Effector memory CD4-positive, alpha-beta T cell (primary cell): ENCODE measurements at regions not wholly inside any gene's neighbourhood (a gene's known extent, or its start where the extent isn't known, plus 50 kb on each side); places are given as distances from the start of the nearest gene placed in this dataset.

ENCODE experiments used
- DNase-seq, 3 donors: peaks; one replicate each; pipeline ENCODE4 v3.0.0-alpha.2; 2020
- H3K27ac ChIP-seq: 2 replicates; pipeline ENCODE4 v1.7.0; 2013; ENCODE audit warnings: mild to moderate bottlenecking, low read length, moderate library complexity; ENCODE audit not compliant: insufficient read depth, poor library complexity, severe bottlenecking
- H3K27me3 ChIP-seq: replicated peaks from 2 replicates; pipeline ENCODE4 v1.7.0; 2013; ENCODE audit warnings: mild to moderate bottlenecking, low read length; ENCODE audit not compliant: insufficient read depth, control insufficient read depth, poor library complexity, severe bottlenecking
- H3K36me3 ChIP-seq: 2 replicates; pipeline ENCODE4 v1.7.0; 2013; ENCODE audit warnings: mild to moderate bottlenecking, low read length, moderate library complexity; ENCODE audit not compliant: control insufficient read depth, insufficient read depth
- H3K4me1 ChIP-seq: 2 replicates; pipeline ENCODE4 v1.7.0; 2013; ENCODE audit warnings: low read length, mild to moderate bottlenecking; ENCODE audit not compliant: control insufficient read depth, insufficient read depth, poor library complexity, severe bottlenecking
- H3K4me3 ChIP-seq: 2 replicates; pipeline ENCODE4 v1.7.0; 2013; ENCODE audit warnings: low read length, low read depth, mild to moderate bottlenecking; ENCODE audit not compliant: insufficient read depth, poor library complexity, severe bottlenecking
- H3K9me3 ChIP-seq: 2 replicates; pipeline ENCODE4 v1.7.0; 2013; ENCODE audit warnings: mild to moderate bottlenecking, low read length, moderate library complexity; ENCODE audit not compliant: control insufficient read depth

GRCh38 chr14:101215927-101216326 is 312.4 kb upstream of the RTL1 start:
- no peaks in the 10 kb centered on the region for H3K27me3 ChIP-seq
- no peak overlapping the region for H3K4me3 ChIP-seq
- no peaks in the 10 kb centered on the region for H3K4me1 ChIP-seq
- H3K36me3 ChIP-seq, result no peaks in the 10 kb centered on the region
- DNase-seq, result no peak
- no peaks in the 10 kb centered on the region for H3K9me3 ChIP-seq
- no peak overlapping the region for H3K27ac ChIP-seq

GRCh38 chr14:101216366-101217079 is 313.0 kb upstream of the RTL1 start:
- Histone ChIP-seq H3K4me1 (no peaks in the 10 kb centered on the region), H3K9me3 (no peaks in the 10 kb centered on the region), H3K36me3 (no peaks in the 10 kb centered on the region), H3K27ac (no peak overlapping the region), H3K27me3 (no peaks in the 10 kb centered on the region), H3K4me3 (no peak overlapping the region)
- no peak for DNase-seq

DNA sequence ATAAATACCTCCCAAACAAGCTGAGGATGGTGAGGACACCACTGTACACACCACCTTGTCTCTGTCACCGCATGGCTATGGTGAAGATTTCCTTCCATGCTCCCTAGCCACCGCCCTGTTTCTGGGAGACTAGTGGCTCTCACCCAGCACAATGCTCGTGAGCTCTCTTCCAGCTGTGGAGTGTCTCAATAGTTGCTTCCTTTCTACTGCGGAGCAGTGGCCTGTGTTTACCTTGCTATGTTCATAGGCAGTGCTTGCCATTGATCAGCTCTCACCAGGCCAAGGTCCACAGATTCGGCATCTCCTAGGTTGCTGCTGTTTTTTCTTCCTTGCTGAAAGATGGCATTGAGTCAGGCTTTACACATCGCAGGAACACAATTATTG is 313.6 kb upstream of the RTL1 start:
- Histone ChIP-seq H3K4me3 (no peak overlapping the region), H3K36me3 (no peaks in the 10 kb centered on the region), H3K27ac (no peak overlapping the region), H3K27me3 (no peaks in the 10 kb centered on the region), H3K4me1 (no peaks in the 10 kb centered on the region), H3K9me3 (no peaks in the 10 kb centered on the region)
- no peak for DNase-seq

DNA sequence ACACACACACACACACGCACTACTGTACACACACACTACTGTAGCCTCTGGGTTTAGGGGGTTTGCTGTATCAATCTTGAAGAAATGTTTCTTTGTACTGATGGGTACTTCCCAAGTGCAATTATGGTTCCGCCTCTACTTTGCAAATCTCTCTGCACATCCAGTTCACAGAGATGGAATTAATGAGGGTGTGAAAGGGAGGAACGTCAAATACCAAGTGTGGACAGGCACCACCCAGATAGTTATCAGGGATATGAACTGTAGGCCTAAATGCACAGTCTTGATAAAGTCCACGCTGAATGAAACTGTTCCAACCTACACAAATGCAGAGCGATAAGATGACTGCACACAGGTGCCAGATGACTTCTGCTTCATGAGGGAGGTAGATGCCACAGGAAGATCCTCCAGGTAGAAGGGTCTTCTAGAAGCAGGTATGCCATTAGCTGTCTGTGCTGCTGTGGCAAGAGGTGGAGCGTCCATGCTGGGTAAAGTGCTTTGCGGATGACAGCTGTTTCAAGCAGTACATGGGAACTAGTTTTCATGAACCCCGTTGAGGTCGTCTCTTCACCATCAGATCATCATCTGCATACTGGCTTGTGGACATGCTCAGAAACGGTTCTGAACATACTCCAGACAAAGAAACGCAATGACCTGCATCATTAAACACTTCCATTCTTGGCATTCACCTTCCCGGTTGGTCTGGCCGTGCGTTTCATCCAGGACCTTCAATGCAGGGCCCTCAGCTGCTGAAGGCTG is 314.3 kb upstream of the RTL1 start:
- H3K4me3 ChIP-seq, result no peak overlapping the region
- no peak for DNase-seq

DNA sequence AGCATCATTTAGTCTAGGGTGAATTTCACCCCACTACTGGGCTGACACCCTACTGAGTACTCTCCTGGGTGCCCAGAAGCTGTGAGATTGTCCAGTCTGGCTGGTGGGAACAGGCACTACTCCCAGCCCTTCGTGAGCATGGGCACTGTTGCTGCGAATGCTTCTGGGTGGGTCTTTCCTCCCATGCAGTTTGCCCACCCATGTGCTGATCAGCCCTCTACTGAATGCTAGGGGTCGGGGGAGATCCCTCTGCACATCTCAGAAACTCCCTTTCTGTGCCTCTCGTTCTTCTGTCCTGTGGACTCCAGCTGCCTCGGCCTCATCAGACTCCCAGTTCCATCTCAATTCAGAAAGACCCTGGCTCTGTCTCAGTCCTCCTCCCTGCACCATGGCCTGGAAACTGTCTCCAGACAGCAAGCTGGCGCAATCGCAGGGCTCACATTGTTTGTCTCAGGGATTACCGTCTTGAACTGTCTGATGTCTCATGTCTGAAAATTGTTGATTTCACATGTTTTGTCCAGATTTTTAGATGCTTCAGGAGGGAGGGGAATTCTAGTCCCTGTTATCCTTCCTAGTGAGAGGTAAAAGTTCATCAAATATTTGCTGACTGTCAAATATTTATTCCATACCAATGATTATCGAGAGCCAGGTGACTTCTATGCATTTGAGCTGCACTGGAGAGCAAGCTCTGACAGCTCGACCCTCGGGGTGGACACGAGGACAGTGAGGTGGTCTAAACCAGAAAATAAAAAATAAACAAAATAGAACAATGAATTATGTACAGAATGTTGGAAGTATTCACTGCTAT is 316.6 kb upstream of the RTL1 start:
- Histone ChIP-seq H3K4me1 (no peaks in the 10 kb centered on the region), H3K36me3 (no peaks in the 10 kb centered on the region), H3K27ac (no peak overlapping the region), H3K27me3 (no peaks in the 10 kb centered on the region), H3K4me3 (no peak overlapping the region), H3K9me3 (no peaks in the 10 kb centered on the region)
- DNase-seq, result no peak

More for the DNA sequence above, 314.3 kb upstream of the RTL1 start:
- Histone ChIP-seq H3K36me3 (no peaks in the 10 kb centered on the region), H3K9me3 (no peaks in the 10 kb centered on the region), H3K4me1 (no peaks in the 10 kb centered on the region), H3K27me3 (no peaks in the 10 kb centered on the region), H3K27ac (no peak overlapping the region)

- no peaks in the 10 kb centered on the region for H3K27me3 ChIP-seq
- no peak overlapping the region for H3K27ac ChIP-seq
- no peaks in the 10 kb centered on the region for H3K4me1 ChIP-seq
- H3K36me3 ChIP-seq, result no peaks in the 10 kb centered on the region
- no peaks in the 10 kb centered on the region for H3K9me3 ChIP-seq
- H3K4me3 ChIP-seq, result no peak overlapping the region
- no peak for DNase-seq
These were observed 317.5 kb upstream of the RTL1 start for GRCh38 chr14:101220921-101221510.

DNA sequence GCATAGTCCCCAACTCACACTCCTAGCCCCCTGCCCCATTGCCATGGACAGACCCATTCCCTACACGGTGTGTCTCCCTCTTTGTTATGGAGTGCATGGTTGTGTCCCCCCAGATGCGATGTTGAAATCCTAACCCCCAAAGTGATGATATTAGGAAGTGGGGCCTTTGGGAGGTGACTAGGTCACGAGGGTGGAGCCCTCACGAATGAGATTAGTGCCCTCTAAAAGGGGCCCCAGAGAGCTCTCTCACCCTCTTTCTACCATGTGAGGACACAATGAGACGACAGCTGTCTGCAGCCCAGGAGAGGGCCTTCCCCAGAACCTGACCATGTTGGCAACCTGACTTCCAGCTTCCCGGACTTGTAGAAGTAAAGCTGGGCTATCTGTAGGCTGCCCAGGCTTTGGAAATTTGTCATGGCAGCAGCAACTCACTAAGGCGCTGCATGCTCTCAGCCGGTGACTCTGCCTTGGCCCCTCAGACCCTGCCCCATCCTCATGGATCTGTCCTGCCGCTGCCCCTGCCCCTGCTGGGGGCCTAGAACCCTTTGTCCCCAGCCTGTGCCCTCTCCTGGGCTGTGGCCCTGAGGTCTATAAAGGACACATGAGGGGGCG is 318.1 kb upstream of the RTL1 start:
- Histone ChIP-seq H3K27me3 (no peaks in the 10 kb centered on the region), H3K9me3 (no peaks in the 10 kb centered on the region), H3K4me1 (no peaks in the 10 kb centered on the region), H3K36me3 (no peaks in the 10 kb centered on the region), H3K4me3 (no peak overlapping the region), H3K27ac (no peak overlapping the region)
- no peak for DNase-seq

DNA sequence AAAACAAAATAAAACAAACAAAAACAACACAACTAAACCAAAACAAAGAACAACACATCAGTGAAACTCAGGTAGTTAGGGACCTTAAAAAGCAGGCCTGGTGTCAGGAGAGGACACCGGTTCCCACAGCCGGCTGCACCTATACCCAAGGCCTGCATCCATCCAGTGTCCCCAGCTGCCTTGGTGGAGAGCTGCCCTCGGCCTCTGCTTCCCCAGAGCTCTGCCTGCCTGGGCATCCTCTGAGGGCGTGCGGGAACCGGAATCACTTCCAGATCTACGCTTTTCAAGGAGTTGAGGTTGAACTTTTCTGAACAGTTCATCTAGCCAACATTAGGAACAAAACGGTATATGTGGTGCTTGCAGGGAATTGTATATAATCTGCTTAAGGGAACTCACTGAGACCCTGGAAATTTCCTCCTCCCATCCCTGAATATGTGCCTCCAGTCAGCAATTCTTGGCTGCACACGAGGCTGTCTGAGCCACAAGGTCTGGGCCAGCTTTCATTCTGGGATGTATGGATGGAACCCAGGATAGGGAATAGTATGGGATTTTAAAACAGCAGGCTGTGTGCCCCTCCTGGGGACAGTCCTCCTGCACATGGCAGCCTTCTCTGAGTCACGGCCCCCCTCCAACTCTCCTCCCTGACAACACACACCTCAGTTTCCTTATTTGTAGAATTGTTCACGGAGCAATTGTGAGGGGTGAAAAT is 319.0 kb upstream of the RTL1 start:
- Histone ChIP-seq H3K4me1 (no peaks in the 10 kb centered on the region), H3K27ac (no peak overlapping the region), H3K9me3 (no peaks in the 10 kb centered on the region), H3K27me3 (no peaks in the 10 kb centered on the region), H3K4me3 (no peak overlapping the region), H3K36me3 (no peaks in the 10 kb centered on the region)
- DNase-seq, result no peak

- no peaks in the 10 kb centered on the region for H3K9me3 ChIP-seq
- H3K4me3 ChIP-seq, result no peak overlapping the region
- H3K27me3 ChIP-seq, result no peaks in the 10 kb centered on the region
- no peak overlapping the region for H3K27ac ChIP-seq
- H3K36me3 ChIP-seq, result no peaks in the 10 kb centered on the region
- no peaks in the 10 kb centered on the region for H3K4me1 ChIP-seq
- DNase-seq, result no peak
These were observed 319.6 kb upstream of the RTL1 start for GRCh38 chr14:101223127-101223526.
